ENCODE measurements at regions not wholly inside any gene's neighbourhood (a gene's known extent, or its start where the extent isn't known, plus 50 kb on each side); places are given as distances from the start of the nearest gene placed in this dataset.
A peak's percentile ranks its signal among the peaks of the same experiment; 100 is the strongest.

- H3K36me3 ChIP-seq (replicated peaks in 1 of 2; ENCODE audit: control insufficient read depth in 1 of 2, insufficient read depth in 2 of 2, low read length in 2 of 2), result peaks cover 11 to 42% of the 10 kb centered on the region in 2 experiments; a peak in 4 of 5 replicates
- CTCF ChIA-PET (ENCODE audit: low intra/inter-chr PET ratio, low total read pairs), result no interaction called here
Measured at GRCh38 chr22:25373961-25374360, 154.5 kb downstream of the CRYBB2 start.

GRCh38 chr22:25374869-25375268 lies 155.4 kb downstream of the CRYBB2 start:
- Histone ChIP-seq H3K27me3 (ENCODE audit: control insufficient read depth in 1 of 2, insufficient read depth in 2 of 2, low read length in 2 of 2) (no peaks in the 10 kb centered on the region), H3K4me1 (ENCODE audit: insufficient read depth, low read length) (peaks cover 10% of the 10 kb centered on the region), H3K9ac (ENCODE audit: insufficient read depth, low read depth, low read length) (no peak overlapping the region), H4K20me1 (ENCODE audit: insufficient read depth, low read length) (0 out of 2 replicates have a peak, but pooled peaks cover 3% of the 10 kb centered on the region), H3K27ac (ENCODE audit: extremely low read length, insufficient read depth, low read length) (no peak overlapping the region), H3K79me2 (ENCODE audit: insufficient read depth, low read length) (peaks cover 3% of the 10 kb centered on the region), H3K36me3 (replicated peaks in 1 of 2; ENCODE audit: control insufficient read depth in 1 of 2, insufficient read depth in 2 of 2, low read length in 2 of 2) (peaks cover 12 to 47% of the 10 kb centered on the region in 2 experiments), H3K4me2 (ENCODE audit: low read depth, low read length) (no peak overlapping the region), H3K9me3 (ENCODE audit: low read length) (no peaks in the 10 kb centered on the region), H3K4me3 (replicated peaks in 1 of 3; ENCODE audit: insufficient read depth in 1 of 3, low read depth in 2 of 3, low read length in 3 of 3) (no peak overlapping the region), H2AFZ (ENCODE audit: low read length) (no peak overlapping the region)
- TF ChIP-seq SRSF1 (optimal IDR thresholded peaks at IDR 0.05; ENCODE audit: low read depth, low read length) (no peak), THYN1 (CRISPR knock-in tag; IDR thresholded peaks at IDR 0.05; ENCODE audit: borderline replicate concordance, low read depth) (no peak), ZFYVE20 (CRISPR knock-in tag; IDR thresholded peaks at IDR 0.05; ENCODE audit: borderline replicate concordance, low read depth) (no peak), ZNF547 (CRISPR knock-in tag; IDR thresholded peaks at IDR 0.05) (no peak), EZH2 (conservative IDR thresholded peaks at IDR 0.05; ENCODE audit: low read depth, low read length) (no peak), CSRNP2 (CRISPR knock-in tag; conservative IDR thresholded peaks at IDR 0.05; ENCODE audit: low read depth) (no peak), NR3C1 (CRISPR knock-in tag; IDR thresholded peaks at IDR 0.05) (no peak), HNRNPLL (IDR thresholded peaks at IDR 0.05; ENCODE audit: low read depth, low read length, poor library complexity, severe bottlenecking) (no peak)
- FAIRE-seq, result no peak
- no TSS peak for BruUV-seq (replicated peaks)
- in situ Hi-C loops (cut with HindIII; ENCODE audit: extremely low pct_ligation_motif_present, low pct_unique_long_range_greater_than_20kb), result no loop called here
- ChIA-PET POLR2A (no interaction called here), CTCF (ENCODE audit: low intra/inter-chr PET ratio, low total read pairs) (no interaction called here)
- no peak for DNase-seq (ENCODE audit: low spot score)
- ATAC-seq, result no peak; the same call in 2 of the 3 replicates
- intact Hi-C loops (cut with micrococcal nuclease; ENCODE audit: unreplicated experiment), result no loop called here
- whole genome bisulfite sequencing (ENCODE audit: low lambda C conversion rate), result 78% methylated on average over 3 of the region's 4 CpGs

More at GRCh38 chr22:25373961-25374360, 154.5 kb downstream of the CRYBB2 start:
- intact Hi-C loops (cut with micrococcal nuclease; ENCODE audit: unreplicated experiment), result no loop called here
- Histone ChIP-seq H2AFZ (ENCODE audit: low read length) (no peak overlapping the region), H4K20me1 (ENCODE audit: insufficient read depth, low read length) (peaks cover 3% of the 10 kb centered on the region; the same call in 1 of the 2 replicates), H3K4me1 (ENCODE audit: insufficient read depth, low read length) (peaks cover 10% of the 10 kb centered on the region), H3K4me3 (replicated peaks in 1 of 3; ENCODE audit: insufficient read depth in 1 of 3, low read depth in 2 of 3, low read length in 3 of 3) (no peak overlapping the region), H3K27ac (ENCODE audit: extremely low read length, insufficient read depth, low read length) (no peak overlapping the region), H3K9ac (ENCODE audit: insufficient read depth, low read depth, low read length) (no peak overlapping the region), H3K4me2 (ENCODE audit: low read depth, low read length) (no peak overlapping the region), H3K9me3 (ENCODE audit: low read length) (no peaks in the 10 kb centered on the region), H3K79me2 (ENCODE audit: insufficient read depth, low read length) (peaks cover 3% of the 10 kb centered on the region), H3K27me3 (ENCODE audit: control insufficient read depth in 1 of 2, insufficient read depth in 2 of 2, low read length in 2 of 2) (no peaks in the 10 kb centered on the region)
- TF ChIP-seq AGO2 (optimal IDR thresholded peaks at IDR 0.05; ENCODE audit: low read depth, low read length) (peak; percentile 19), ZNF777 (CRISPR knock-in tag; IDR thresholded peaks at IDR 0.05) (no peak)
- DNase-seq (ENCODE audit: low spot score) (no peak), ATAC-seq (no peak), FAIRE-seq (no peak)
- no TSS peak for BruUV-seq (replicated peaks)
- 91% methylated on average over 10 of the region's 10 CpGs for WGBS (ENCODE audit: low lambda C conversion rate)
- POLR2A ChIA-PET, result no interaction called here
- in situ Hi-C loops (cut with HindIII; ENCODE audit: extremely low pct_ligation_motif_present, low pct_unique_long_range_greater_than_20kb), result no loop called here

All from HepG2 (cell line).